ENCODE measurements at regions not wholly inside any gene's neighbourhood (a gene's known extent, or its start where the extent isn't known, plus 50 kb on each side); places are given as distances from the start of the nearest gene placed in this dataset.

DNA sequence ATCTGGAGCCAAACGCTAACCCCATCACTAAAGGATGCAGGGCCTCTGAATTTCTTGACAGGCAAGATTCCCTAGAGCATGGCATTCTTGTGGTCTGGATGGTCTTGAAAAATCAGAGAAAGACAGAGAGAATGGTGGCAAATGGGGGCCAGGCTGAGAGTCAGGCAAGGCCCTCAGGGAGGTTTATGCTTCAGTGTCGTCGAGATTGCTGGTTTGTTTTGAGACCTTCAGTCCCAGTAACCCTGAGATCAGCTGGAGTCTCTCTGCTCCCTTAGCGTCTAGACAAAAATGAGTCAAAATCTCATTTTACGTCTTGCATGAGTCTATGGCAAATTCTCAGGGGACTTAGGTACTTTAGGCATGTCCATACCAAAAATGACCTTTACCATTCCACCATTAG is 539.3 kb downstream of the SOX6 start:
- WGBS, 2 donors, result 93 to 97% methylated on average over 5 of the region's 5 CpGs
- no peaks in the 10 kb centered on the region for H3K27me3 ChIP-seq
- H3K36me3 ChIP-seq, result no peaks in the 10 kb centered on the region
- DNase-seq, result no peak
- H3K4me3 ChIP-seq, result no peak overlapping the region
- peak overlapping the region in 2 of 4 donors; percentile 35 to 71 for H3K27ac ChIP-seq
- peaks cover 0 to 30% (median 24%) of the 10 kb centered on the region in 4 donors for H3K4me1 ChIP-seq
- H3K9me3 ChIP-seq, result no peaks in the 10 kb centered on the region
- intact Hi-C loops (cut with DNase I), result loop anchor here (2.0 to 10.0 kb wide), 2 partner anchors 162 to 796 kb away; no protein-coding TSS in a partner anchor
- TF ChIP-seq POLR2AphosphoS5 (IDR thresholded peaks at IDR 0.05) (no peak), CTCF (IDR thresholded peaks at IDR 0.05) (no peak), POLR2A (IDR thresholded peaks at IDR 0.05) (no peak), EP300 (IDR thresholded peaks at IDR 0.05) (no peak)

DNA sequence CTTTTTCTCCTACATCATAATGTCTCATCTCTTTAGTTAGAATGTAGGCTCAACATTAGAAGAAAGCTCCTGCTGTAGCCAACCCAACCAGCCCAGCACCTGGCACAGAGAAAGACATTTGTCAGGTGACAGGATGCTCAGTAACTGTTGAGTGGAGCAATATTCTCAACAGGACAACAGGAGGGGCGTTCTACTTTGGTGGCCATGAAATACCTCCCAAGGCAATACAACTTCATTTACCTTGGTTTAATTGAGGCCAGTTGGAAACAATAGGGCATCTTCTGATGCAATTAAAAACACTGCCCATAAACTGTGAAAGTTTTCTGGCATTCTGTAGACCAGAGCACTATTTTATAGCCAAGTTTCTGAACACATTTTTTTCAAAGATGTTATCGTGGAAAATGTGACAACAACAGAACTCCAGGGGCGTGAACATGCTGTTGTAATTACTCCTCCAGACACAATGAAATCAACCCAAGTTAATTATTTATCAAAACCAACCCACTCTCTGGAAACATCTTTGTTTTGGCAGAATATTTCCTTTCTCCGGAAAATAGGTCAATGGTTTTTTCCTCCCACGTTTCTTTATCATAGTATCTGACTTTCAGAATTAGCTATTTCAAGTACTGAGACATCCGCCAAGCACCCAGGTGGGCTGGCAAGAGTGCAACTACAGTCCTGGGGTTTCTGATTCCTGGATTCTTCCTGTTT is 538.1 kb downstream of the SOX6 start:
- Histone ChIP-seq H3K9me3 (no peaks in the 10 kb centered on the region), H3K4me1 (peaks cover 0 to 30% (median 24%) of the 10 kb centered on the region in 4 donors)
- intact Hi-C loops (cut with DNase I), result loop anchor here (10.0 kb wide), 1 partner anchor 163 kb away; no protein-coding TSS in a partner anchor

GRCh38 chr11:15819679-15820286 is 536.6 kb downstream of the SOX6 start:
- no peak overlapping the region for H3K27ac ChIP-seq
- no peaks in the 10 kb centered on the region for H3K27me3 ChIP-seq
- no peaks in the 10 kb centered on the region for H3K36me3 ChIP-seq
- intact Hi-C loops (cut with DNase I), result loop anchor here (10.0 kb wide), 1 partner anchor 165 kb away; no protein-coding TSS in a partner anchor
- TF ChIP-seq POLR2AphosphoS5 (IDR thresholded peaks at IDR 0.05), result peak in 3 of 4 donors; percentile 12 to 63 (median 60)
- no peak for TF ChIP-seq EP300 (IDR thresholded peaks at IDR 0.05)
- peak; percentile 44 to 81 (median 78) for TF ChIP-seq CTCF (IDR thresholded peaks at IDR 0.05)
- TF ChIP-seq POLR2A (IDR thresholded peaks at IDR 0.05), result no peak
- peaks cover 0 to 30% (median 24%) of the 10 kb centered on the region in 4 donors for H3K4me1 ChIP-seq
- peak; percentile 77 for DNase-seq
- no peak overlapping the region for H3K4me3 ChIP-seq
- WGBS, 2 donors, result 11 to 27% methylated on average over 8 of the region's 8 CpGs
- no peaks in the 10 kb centered on the region for H3K9me3 ChIP-seq

More for the DNA sequence above, 538.1 kb downstream of the SOX6 start:
- WGBS, 2 donors, result 8 to 34% methylated on average over 6 of the region's 6 CpGs
- Histone ChIP-seq H3K36me3 (no peaks in the 10 kb centered on the region), H3K4me3 (no peak overlapping the region), H3K27me3 (no peaks in the 10 kb centered on the region), H3K27ac (no peak overlapping the region)
- DNase-seq, result no peak
- no peak for TF ChIP-seq POLR2A (IDR thresholded peaks at IDR 0.05)
- TF ChIP-seq CTCF (IDR thresholded peaks at IDR 0.05), result no peak
- TF ChIP-seq POLR2AphosphoS5 (IDR thresholded peaks at IDR 0.05), result no peak
- no peak for TF ChIP-seq EP300 (IDR thresholded peaks at IDR 0.05)

GRCh38 chr11:15821451-15821850 is 534.9 kb downstream of the SOX6 start:
- DNase-seq, result no peak
- Histone ChIP-seq H3K27ac (no peak overlapping the region), H3K4me1 (peaks cover 0 to 18% (median 12%) of the 10 kb centered on the region in 4 donors), H3K4me3 (no peak overlapping the region), H3K36me3 (no peaks in the 10 kb centered on the region), H3K27me3 (peaks cover 0 to 12% (median 0%) of the 10 kb centered on the region in 3 donors), H3K9me3 (no peaks in the 10 kb centered on the region)
- no peak for TF ChIP-seq EP300 (IDR thresholded peaks at IDR 0.05)
- TF ChIP-seq CTCF (IDR thresholded peaks at IDR 0.05), result no peak
- intact Hi-C loops (cut with DNase I), result no loop called here
